ENCODE measurements at regions not wholly inside any gene's neighbourhood (a gene's known extent, or its start where the extent isn't known, plus 50 kb on each side); places are given as distances from the start of the nearest gene placed in this dataset.

DNA sequence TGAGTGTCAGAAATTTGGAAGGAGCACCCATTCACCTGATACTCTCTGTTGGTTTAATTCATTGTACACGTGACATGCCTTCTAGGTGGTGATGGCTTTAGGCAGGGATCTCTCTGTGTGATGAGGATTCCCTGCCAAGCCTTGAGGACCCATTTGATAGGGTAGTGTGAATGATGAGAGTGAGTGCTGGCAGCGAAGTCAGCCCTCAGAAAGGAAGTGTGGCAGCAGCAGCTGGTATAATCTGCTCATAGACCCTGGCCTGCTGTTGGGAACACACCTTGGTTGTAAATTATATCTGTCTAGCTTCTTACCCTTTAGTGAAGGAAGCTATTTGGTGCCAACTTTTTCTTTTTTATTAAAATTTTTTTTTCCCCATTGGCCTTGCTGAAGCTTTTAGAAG, 164.5 kb downstream of the HAUS1 start:
- no peak for DNase-seq

DNA sequence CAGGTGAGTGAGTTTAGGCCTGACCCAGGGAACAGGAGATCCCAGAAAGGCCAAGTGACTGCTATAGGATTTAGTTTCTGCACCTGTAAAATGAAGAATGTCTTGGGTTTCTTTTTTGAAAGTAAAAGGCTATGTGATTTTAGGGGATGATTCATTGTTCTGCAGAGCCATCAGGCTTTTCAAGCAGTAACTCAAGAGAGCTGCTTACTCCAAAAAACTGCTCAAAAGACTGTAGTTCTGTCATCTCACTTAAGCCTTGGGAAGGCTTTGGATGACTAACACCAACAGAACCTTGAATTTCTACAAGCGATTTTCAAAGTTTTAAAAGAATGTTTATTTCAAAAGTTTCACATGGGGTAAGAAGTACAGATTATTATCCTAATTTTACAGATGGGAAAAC, 165.1 kb downstream of the HAUS1 start:
- DNase-seq, result no peak

DNA sequence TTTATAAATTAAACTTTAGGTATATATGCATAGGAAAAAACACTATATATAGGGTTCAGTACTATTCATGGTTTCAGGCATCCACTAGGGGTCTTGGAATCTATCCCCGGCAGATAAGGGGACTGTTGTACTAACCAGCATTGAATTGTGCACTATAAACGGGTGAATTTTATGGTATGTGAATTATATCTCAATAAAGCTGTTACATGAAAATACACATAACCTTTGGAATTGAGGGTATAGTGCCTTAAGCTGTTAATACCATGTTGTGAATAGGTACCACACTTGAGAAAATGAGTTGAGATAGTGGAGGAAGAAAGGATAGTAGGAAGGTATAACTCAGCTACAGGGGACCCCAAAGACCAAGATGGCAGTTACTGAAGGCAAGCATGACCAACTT, 167.3 kb downstream of the HAUS1 start:
- DNase-seq, result no peak

DNA sequence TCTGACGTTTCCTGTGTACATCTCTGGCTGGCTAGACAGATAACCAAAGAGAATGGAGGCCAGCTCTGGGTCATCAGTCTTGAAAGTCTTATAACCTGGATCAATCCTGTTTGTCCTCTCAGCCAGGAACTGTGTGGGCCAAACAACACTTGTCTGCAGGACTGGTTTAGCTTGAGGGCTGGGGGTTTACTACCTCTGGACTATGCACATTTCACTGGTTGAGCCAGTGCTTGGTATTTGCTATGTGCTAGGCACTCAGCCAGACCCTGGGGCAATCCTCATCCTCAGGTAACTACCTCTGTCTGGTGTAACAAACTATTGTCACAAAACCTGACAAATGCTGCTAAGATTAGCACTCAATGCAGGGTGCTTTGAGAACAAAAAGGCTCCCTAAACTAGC, 169.7 kb downstream of the HAUS1 start:
- no peak for DNase-seq

DNA sequence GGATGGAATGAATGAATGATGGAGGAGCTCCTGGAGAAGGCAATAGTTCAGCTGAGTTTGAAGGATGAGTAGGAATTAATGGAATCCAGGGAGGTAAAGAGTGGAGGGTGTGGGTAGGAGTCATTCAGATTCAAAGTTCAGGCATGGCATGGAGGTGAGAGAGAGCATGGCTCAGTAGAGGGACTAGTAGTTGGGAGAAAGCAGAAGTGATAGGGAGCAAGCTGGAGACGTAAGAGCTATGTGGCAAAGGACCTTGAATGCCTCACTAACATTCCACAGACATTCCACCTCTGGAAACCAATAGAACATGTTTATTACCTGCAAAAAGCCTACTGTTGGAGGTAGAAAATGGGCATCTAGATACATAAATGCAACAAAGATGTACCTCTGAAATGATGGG, 170.1 kb downstream of the HAUS1 start:
- no peak for DNase-seq

DNA sequence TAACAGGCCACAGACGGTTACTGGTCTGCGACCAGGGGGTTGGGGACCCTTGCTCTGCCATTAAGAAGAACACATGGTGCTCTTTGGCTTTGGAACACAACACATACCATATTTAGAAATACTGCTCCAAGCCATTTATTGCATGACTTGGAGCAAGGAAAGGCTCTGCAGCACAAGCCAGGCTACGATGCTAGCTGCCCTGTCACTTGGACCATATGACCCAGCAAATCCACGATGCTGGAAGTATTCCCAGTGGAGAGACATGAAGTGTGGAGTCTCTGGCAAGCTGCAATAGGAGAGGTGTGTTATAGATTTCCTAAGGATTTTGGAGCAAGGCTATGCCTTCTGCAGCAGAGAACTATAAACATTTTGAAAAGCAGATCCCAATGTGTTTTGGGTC, 171.2 kb downstream of the HAUS1 start:
- DNase-seq, result no peak

DNA sequence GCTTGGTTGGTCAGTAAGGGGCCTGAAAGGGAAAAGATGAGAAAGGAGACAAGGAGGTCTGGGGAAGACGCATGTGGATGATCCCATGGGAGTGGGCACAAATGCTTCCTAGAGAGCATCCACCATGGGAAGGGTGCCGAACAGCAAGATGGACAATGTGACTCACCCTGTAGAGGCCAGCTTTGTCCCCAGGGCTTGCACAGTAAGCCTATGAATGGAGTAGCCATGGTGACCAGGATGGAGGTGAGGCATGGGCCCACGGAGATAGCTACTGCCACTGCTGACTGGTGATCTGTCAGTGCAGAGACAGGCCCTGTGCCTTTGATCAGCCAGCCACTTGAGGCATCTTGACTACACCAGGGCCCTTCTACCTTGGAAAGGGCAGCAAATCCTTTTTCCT, 172.6 kb downstream of the HAUS1 start:
- no peak for DNase-seq

DNA sequence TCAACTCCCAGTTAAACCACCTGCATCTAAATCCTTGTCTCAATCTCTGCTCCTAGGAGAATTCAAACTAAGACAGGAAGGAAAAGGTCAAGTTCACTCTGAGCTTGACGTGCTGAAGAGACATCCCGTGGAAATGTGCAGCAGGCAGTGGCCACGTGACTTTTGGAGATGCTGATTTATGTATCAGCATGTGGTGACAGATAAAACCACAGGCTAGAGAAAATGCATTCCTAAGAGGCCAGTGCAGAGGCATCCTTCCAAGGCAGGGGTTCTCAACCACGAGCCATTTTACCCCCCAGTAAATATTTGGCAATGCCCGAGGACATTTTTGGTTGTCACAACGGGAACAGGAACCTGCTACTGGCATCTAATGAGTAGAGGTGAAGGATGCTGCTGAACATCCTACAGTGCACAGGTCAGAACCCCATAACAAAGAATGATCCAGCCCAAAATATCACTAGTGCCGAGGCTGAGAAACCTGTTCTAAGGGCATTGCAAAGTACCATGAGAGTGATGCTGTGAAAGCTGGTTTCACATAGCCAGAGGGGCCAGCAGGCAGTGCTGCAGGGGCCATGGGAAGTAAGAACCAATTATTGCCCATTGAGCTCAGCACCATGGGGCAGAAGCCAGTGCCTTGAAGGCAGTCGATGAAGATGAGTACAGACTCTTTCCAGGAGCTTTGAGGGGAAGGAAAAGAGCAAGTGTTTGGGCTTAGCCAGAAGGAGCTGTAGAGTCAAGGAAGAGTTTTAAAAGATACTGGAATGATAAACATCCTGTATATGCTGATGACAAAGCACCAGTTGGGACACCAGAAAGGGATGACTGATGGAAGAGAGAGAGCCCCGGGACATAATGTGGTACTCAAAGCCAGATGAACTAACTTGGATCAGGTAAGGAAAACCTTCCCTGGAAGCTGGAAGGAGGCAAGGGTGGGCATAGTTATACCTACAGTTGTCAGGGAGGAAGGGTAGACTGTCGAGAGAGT, 174.6 kb downstream of the HAUS1 start:
- DNase-seq, result peak; percentile 88

DNA sequence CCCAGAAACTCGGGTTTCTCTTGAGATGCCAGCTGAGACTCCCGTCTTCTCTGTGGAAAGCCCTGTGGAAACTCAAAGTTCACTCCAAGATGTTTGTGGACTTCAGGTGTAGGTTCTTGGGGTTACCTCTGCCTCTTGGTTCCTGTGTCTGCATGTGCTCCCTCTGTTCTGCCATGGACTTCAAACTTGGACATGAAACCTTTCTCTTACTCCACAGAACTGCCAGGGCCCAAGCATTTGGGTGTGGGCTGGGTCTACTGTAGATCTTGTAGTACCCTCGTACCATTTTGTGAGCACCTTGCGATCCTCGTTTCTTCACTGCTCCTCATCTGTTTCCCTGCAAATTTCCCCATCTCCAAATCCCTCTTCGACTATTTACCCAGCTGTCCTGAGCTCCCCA, 175.5 kb downstream of the HAUS1 start:
- DNase-seq, result no peak

DNA sequence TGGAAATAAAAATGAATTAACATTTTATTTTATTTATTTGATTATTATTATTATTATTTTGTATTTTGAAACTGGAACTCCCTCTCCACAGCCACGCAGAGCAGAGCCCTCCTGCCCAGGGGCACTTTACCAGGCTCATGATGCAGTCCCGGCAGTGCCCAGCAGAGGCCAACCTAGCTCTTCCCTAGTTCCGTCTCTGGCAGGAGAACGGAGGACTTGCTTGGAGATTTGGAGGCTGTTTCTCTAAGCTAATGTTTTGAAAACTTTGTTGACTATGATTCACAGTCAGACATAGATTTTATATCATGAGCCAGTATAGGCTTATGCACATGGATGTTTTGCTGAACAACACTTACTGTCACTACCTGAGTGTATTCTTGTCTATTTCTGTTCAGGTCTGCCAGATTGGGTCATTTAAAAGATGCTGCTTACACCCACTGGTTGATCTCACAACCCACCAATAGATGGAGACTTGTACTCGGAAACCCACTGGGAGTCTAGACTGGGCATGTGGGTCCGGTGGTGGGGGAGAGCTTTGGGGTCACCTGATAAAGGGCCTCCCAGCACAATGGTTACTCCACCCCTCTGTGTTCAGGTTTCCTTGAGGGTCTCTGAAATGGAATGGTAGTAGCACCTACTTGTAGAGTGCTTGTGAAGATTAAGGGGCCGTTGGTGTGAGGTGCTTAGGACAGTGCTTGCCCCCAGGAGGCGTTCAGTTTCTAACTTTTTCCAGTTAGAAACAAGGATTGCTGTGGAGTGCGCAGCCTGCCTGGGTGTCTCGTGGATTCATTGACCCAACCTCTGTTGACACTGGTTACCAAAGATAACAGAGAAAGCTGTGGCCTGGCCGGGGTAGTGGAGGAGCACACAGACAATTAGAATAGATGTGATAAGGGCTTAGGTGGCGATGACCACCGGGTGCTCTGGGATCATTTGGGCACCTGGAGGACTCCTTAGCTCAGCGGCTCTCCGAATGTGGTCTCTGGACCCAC, 177.3 kb downstream of the HAUS1 start:
- DNase-seq, result peak; percentile 75

DNA sequence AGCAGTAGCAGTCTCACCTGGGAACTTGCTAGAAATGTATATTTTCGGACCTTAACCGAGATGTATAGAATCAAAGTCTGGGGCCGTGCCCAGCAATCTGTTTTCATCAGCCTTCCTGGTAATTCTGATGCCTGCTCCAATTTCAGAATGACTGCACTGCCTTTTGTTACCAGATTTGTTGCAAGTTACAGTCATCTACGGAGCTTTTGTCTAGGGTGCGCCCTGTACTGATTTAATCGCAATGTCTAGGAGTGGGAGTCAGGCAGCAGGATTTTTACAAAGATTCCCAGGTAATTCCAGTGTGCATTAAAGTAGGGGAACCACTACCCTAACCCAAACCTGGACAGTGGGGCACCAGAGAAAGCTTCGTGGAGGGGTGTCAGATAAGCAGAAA, 178.0 kb downstream of the HAUS1 start:
- no peak for DNase-seq

DNA sequence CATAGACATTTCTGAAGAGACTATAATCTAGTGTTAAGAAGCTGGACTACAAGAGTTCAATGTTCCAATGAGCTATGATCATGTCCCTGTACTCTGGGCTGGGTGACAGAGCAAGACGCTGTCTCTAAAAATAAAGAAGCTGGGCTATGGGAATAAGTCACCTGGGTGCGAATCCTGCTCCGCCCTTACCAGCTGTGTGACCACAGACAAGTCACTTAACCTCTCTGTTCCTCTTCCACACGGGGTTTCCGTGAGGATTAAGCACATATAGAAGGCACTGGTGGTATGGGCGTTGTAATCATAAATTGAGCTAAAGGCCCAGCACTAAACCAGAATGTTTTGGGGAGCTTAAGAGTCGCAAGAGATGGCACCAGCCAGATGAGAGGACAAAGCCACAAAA, 178.5 kb downstream of the HAUS1 start:
- DNase-seq, result no peak

DNA sequence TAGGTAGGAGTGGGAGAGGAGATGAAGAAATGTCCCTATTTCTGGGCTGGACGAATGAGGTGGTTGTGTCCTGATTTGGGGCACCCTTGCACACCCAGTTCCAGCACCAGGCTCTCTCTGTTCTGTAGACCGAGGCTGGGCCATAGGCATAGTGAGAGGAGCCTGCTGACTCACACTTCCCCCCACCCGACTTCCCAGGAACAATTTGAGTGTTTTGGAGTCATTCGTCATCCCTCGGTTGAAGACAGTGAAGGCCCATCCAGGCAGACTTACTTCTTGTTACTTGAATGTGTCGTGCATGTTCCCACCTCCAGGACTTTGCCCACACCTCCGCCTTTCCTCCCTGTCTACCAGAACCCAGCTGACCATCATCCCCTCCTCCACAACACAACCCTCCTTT, 179.1 kb downstream of the HAUS1 start:
- DNase-seq, result peak; percentile 53

DNA sequence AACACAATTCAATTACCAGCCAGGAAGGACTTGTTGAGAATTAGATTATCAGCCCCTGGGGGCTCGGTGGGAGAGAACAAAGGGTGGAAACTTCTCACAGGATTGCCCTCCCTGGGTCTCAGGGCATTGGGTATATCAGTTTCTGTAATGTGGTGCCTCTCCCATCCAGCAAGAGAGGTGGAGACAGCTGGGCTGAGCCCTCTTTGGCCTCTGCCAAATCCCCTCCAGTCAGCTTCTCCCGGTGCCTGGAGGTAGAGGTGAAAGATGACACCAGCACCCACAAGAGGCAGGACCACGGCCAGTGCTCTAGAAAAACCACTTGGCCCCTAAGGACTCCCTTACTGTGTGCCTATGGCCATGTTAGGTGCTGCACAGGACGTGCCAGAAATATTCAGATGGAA, 179.7 kb downstream of the HAUS1 start:
- DNase-seq, result no peak

DNA sequence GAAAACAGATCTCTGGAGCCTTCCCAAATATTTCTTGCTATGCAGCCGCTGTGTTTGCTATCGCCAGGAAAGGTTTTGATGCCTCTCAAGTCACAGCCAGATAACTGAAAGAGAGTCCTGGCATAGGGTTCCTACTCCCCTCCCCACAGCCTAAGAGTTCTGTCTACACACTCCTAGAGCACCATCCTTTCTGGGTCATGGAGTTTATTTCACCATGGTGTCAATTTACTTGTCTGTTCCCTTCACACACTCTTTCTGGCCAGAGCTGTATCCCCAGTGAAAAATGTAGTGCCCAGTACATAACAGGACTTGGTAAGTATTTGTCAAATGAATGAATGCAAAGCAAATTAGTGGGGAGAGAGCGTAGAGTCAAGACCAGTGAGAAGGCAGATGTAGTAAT, 185.3 kb downstream of the HAUS1 start:
- DNase-seq, result no peak

DNA sequence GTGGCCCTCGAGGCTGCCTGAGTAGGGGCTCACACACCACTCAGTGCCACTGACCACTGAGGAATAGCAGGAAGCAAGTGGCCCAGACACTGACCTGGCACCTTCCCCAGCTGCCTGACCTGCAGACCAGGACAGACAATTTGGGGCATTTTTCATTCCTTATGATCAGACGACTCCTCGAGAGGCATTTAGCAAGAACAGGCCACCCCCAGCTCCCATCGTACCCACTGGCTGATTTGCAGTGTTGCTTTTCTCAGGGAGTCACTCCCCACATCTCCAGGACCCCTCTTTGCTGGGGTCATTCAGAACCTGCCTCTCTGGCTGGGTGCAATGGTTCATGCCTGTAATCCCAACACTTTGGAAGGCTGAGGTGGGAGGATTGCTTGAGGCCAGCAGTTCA, 185.7 kb downstream of the HAUS1 start:
- no peak for DNase-seq

DNA sequence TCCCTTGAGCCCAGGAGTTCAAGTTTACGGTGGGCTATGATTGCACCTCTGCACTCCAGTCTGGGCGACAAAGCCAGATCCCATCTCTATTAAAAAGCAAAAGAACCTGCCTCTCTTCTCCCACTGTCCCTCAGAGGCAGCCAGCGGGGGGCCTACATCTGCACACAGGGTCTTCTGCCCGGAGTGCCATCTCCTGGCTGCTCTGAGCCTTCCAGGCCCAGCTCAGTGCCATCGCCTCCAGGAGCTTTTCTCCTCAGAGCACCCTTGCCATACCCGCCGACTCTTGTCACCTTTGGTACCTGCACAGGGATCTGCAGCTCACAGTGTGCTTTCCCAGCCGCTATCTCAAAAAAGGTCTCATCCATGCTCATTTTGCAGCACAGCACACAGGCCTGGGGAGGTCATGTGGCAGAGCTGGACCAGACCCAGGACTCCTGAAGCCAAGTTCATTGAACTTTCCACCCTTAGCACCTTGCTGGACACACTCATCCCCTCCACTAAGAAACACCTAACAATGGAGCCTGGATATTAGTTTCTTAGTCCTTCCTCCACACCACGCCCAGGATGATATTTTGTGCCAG, 186.3 kb downstream of the HAUS1 start:
- DNase-seq, result no peak

DNA sequence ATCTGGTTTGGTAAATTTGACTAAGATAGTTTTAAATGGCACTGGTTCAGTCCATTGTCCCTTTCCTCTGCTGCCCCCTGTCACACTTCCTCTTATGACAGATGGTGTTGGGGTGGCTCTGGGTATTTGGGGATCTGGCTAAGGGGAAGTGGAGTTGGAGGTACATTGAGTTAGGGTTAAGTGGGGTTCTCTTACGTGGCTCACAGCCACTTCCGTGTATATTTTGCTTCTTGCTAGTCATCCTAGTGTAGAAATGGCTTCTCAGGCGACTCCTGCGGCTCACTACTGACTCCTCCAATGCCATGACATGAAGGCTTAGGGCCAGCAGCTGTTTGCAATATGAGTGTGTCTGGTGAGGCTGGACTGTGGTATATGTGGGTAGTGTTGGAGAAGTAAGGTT, 187.0 kb downstream of the HAUS1 start:
- DNase-seq, result no peak

DNA sequence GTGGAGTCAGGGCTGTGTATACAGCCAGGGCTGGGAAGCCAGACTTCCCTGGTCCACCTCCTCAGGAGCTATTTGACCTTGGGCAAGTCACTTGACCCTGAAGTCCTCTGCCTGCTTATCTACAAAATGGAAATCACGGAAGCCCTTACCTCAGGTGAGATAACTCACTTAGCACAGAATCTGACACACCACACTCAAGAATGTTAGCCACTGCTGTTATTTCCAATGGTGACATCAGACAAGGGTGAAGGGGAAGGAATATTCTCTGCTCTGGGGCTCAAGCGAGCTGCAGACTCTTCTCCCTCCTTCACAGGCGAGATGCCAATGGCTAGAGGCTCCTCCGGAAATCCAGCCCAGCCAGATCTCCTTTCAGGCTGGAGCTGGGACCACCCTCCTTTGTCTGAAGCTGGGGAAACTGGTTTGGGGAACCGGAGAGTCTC, 189.6 kb downstream of the HAUS1 start:
- no peak for DNase-seq

DNA sequence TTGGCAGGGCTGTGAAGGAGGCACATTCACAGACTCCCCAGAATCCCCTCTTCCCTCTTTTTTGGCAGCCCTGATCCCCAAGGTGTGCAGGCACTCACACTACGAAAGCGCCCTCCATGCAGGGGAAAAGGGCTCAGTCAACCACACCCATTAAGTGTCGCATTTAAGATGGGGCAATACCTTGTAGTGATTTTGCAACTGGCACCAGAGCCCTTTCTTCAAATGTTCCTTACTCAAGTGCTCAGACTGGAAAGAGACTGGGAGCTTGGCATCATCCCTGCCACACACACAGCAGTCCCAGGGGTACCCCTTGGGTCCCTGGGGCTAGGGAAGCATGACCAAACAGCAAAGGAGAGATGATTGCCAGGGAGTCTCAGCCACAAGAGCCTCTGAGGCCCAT, 190.1 kb downstream of the HAUS1 start:
- DNase-seq, result no peak

DNA sequence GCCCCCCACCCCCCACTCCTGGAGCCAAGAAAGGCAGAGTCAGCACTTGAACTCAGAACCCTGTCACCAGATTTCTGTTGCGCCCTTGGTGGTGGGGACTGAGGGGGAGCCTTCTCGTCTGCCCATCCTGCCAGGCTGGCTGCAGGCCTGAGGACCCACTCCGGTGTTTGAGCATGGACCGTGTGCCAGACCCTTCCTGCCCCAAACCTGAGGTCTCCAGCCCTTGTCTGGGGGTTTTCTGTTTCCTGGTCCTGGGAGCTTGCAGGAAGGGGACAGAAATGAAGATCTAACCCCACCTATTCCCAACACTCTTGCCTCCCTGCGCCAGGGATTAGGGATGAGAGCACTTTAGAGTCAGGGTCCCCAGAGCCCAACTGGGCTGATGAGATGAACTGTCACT, 190.6 kb downstream of the HAUS1 start:
- DNase-seq, result no peak

DNA sequence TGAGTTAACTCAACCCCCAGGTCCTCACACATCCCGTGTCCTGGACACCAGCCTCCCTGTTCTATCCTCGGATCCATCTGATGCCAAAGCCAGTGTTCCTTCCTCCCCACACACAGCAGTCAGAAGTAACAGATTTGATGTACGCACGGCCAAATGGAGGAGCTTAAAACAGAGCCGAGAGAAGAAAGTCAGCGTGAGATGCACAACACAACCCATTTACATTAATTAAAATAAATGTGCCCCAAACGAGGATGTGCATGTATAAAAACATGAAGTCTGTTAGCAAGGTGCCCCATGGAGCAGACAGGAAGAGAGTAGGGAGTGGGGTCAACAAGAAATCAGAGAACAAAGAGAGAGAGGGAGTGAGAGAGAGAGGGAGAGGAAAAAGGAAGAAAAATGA, 191.2 kb downstream of the HAUS1 start:
- DNase-seq, result no peak

DNA sequence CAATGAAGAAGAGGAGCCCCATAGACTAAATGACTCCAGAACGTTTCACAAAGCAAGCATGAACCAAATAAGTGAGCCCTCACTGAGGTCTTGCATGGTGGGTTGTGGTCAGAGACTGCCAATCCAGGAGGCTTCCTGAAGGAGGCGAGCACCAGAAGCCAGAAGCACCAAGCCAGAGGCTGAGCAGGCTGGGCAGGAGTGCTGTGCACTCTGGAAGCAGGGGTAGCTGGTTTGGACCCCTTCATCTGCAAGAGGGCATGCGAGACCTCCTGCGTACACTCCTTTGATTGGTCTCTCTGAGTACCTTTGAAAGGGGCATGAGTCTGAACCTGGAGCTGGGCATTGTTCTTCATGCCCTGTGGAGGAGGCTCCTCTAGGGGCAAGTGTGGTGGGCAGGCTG, 192.5 kb downstream of the HAUS1 start:
- DNase-seq, result no peak

Measured in EL (cell line).